Mammary epithelial cell (primary cell): ENCODE measurements at regions not wholly inside any gene's neighbourhood (a gene's known extent, or its start where the extent isn't known, plus 50 kb on each side); places are given as distances from the start of the nearest gene placed in this dataset.

ENCODE experiments used
- CTCF ChIP-seq, 2 donors: IDR thresholded peaks in 1 of 2; conservative IDR thresholded peaks in 1 of 2; 2 replicates each; pipeline ENCODE4 v1.5.1; 2011 to 2012; ENCODE audit warnings: inconsistent platforms in 2 of 2, low read length in 2 of 2, mild to moderate bottlenecking in 2 of 2, control low read depth in 1 of 2, low read depth in 1 of 2; ENCODE audit not compliant: insufficient read depth in 1 of 2; ENCODE audit errors: extremely low read depth in 1 of 2
- EZH2 ChIP-seq: IDR thresholded peaks from 2 replicates; pipeline ENCODE4 v1.6.1; 2012; ENCODE audit warnings: low read length, inconsistent platforms, borderline replicate concordance

- TF ChIP-seq CTCF (conservative IDR thresholded peaks at IDR 0.05 in 1 of 2, IDR thresholded peaks at IDR 0.05 in 1 of 2; ENCODE audit: extremely low read depth in 1 of 2, insufficient read depth in 1 of 2, low read depth in 1 of 2, low read length in 2 of 2) (no peak), EZH2 (no peak)
Observed at GRCh38 chr6:67884442-67884841, 750.6 kb upstream of the ADGRB3 start.
